GM23338 (cell line): ENCODE measurements at regions not wholly inside any gene's neighbourhood (a gene's known extent, or its start where the extent isn't known, plus 50 kb on each side); places are given as distances from the start of the nearest gene placed in this dataset.

Experiments
- ATAC-seq: fragments of 200-7000 bp; cut with Tn5 transposase; 3 replicates; pipeline ENCODE4 v1.9.1; 2020
- DNase-seq: peaks from one replicate; pipeline ENCODE4 v3.0.0-alpha.2; 2015; ENCODE audit warnings: low spot score
- H2AFZ ChIP-seq: fragments of 200-600 bp; sonication (generic); 2 replicates; pipeline ENCODE4 v1.8.0; 2016; ENCODE audit warnings: antibody characterized with exemption, mild to moderate bottlenecking, moderate library complexity
- H3F3A ChIP-seq: fragments of 200-600 bp; sonication (generic); replicated peaks from 2 replicates; pipeline ENCODE4 v1.8.0; 2017; ENCODE audit warnings: antibody characterized with exemption, mixed run types, low read depth
- H3K27ac ChIP-seq: fragments of 200-600 bp; sonication (generic); 2 replicates; pipeline ENCODE4 v1.6.1; 2016; ENCODE audit warnings: low read depth
- H3K27me3 ChIP-seq: fragments of 200-600 bp; sonication (generic); 2 replicates; pipeline ENCODE4 v1.8.0; 2016; ENCODE audit warnings: mild to moderate bottlenecking, mixed run types, moderate library complexity; ENCODE audit not compliant: insufficient read depth
- H3K36me3 ChIP-seq: fragments of 200-600 bp; sonication (generic); 2 replicates; pipeline ENCODE4 v1.8.0; 2016; ENCODE audit warnings: mild to moderate bottlenecking; ENCODE audit not compliant: insufficient read depth
- H3K4me1 ChIP-seq: fragments of 200-600 bp; sonication (generic); 2 replicates; pipeline ENCODE4 v1.8.0; 2016; ENCODE audit warnings: mild to moderate bottlenecking, moderate library complexity; ENCODE audit not compliant: insufficient read depth
- H3K4me2 ChIP-seq: fragments of 200-600 bp; sonication (generic); 2 replicates; pipeline ENCODE4 v1.7.1; 2017; ENCODE audit warnings: mixed run types
- H3K4me3 ChIP-seq: fragments of 200-600 bp; sonication (generic); 2 replicates; pipeline ENCODE4 v1.6.1; 2016; ENCODE audit warnings: mixed run types
- H3K79me2 ChIP-seq: fragments of 200-600 bp; sonication (generic); replicated peaks from 2 replicates; pipeline ENCODE4 v1.8.0; 2017; ENCODE audit warnings: mild to moderate bottlenecking; ENCODE audit not compliant: insufficient read depth
- H3K9me2 ChIP-seq: fragments of 200-600 bp; sonication (generic); 2 replicates; pipeline ENCODE4 v1.8.0; 2017; ENCODE audit not compliant: insufficient read depth
- H4K20me1 ChIP-seq: fragments of 200-600 bp; sonication (generic); replicated peaks from 2 replicates; pipeline ENCODE4 v1.8.0; 2017; ENCODE audit warnings: mild to moderate bottlenecking; ENCODE audit not compliant: insufficient read depth
- H3K27ac Mint-ChIP-seq: 2 replicates; pipeline ENCODE4 v1.8.0; 2020; ENCODE audit warnings: inconsistent platforms, mild to moderate bottlenecking, moderate library complexity, mixed read lengths
- H3K27me3 Mint-ChIP-seq: 3 replicates; pipeline ENCODE4 v1.8.0; 2022; ENCODE audit warnings: low read depth, mild to moderate bottlenecking, moderate library complexity, mixed read lengths, inconsistent platforms; ENCODE audit not compliant: insufficient read depth, poor library complexity
- H3K36me3 Mint-ChIP-seq: 3 replicates; pipeline ENCODE4 v1.8.0; 2021; ENCODE audit warnings: low read depth, mild to moderate bottlenecking, inconsistent platforms, moderate library complexity, mixed read lengths
- H3K4me1 Mint-ChIP-seq: 3 replicates; pipeline ENCODE4 v1.8.0; 2020; ENCODE audit warnings: mild to moderate bottlenecking, inconsistent platforms, mixed read lengths
- H3K4me3 Mint-ChIP-seq: 3 replicates; pipeline ENCODE4 v1.8.0; 2021; ENCODE audit warnings: moderate library complexity, mild to moderate bottlenecking, inconsistent platforms, mixed read lengths
- H3K9me3 Mint-ChIP-seq: 3 replicates; pipeline ENCODE4 v1.8.0; 2020; ENCODE audit warnings: moderate library complexity, mild to moderate bottlenecking, inconsistent platforms, mixed read lengths
- CREB1 ChIP-seq: fragments of 250-450 bp; sonication (Bioruptor Pico); IDR thresholded peaks from 2 replicates; pipeline ENCODE4 v1.5.0; 2020; ENCODE audit warnings: low read depth, mild to moderate bottlenecking, moderate library complexity
- CTCF ChIP-seq, 2 experiments: fragments of 200-600 bp in 1 of 2; sonication (generic) in 1 of 2; conservative IDR thresholded peaks; 2 replicates each; pipeline versions ENCODE4 v1.5.1 to v1.6.1; 2016 to 2017; ENCODE audit warnings: antibody characterized with exemption in 2 of 2, low read depth in 2 of 2, mild to moderate bottlenecking in 2 of 2, moderate library complexity in 1 of 2
- ETS1 ChIP-seq: IDR thresholded peaks from 2 replicates; pipeline ENCODE4 v1.6.1; 2016; ENCODE audit warnings: antibody characterized with exemption
- EZH2phosphoT487 ChIP-seq: fragments of 200-600 bp; sonication (generic); IDR thresholded peaks from one replicate; pipeline ENCODE4 v1.8.1; 2018; ENCODE audit warnings: antibody characterized with exemption; ENCODE audit not compliant: unreplicated experiment
- JUNB ChIP-seq: IDR thresholded peaks from one replicate; pipeline ENCODE4 v1.6.1; 2016; ENCODE audit warnings: antibody characterized with exemption; ENCODE audit not compliant: unreplicated experiment
- NANOG ChIP-seq: IDR thresholded peaks from 2 replicates; pipeline ENCODE4 v1.6.1; 2016; ENCODE audit warnings: antibody characterized with exemption, borderline replicate concordance
- STAT1 ChIP-seq: IDR thresholded peaks from one replicate; pipeline ENCODE4 v1.6.1; 2016; ENCODE audit warnings: antibody characterized with exemption; ENCODE audit not compliant: unreplicated experiment
- ZNF114 ChIP-seq: fragments of 250-450 bp; sonication (Bioruptor Pico); IDR thresholded peaks from 2 replicates; pipeline ENCODE4 v1.5.0; 2020; ENCODE audit warnings: mild to moderate bottlenecking, moderate library complexity
- ZNF331 ChIP-seq: fragments of 250-450 bp; sonication (Bioruptor Pico); IDR thresholded peaks from 2 replicates; pipeline ENCODE4 v1.5.0; 2020; ENCODE audit warnings: low read depth, mild to moderate bottlenecking, moderate library complexity
- ZNF462 ChIP-seq: fragments of 250-450 bp; sonication (Bioruptor Pico); IDR thresholded peaks from 2 replicates; pipeline ENCODE4 v1.5.0; 2020; ENCODE audit warnings: mild to moderate bottlenecking, moderate library complexity

- no peak for TF ChIP-seq ZNF462
- TF ChIP-seq EZH2phosphoT487, result no peak
- TF ChIP-seq CREB1 (CRISPR knock-in tag), result no peak
- no peak for TF ChIP-seq ZNF331
- no peak for TF ChIP-seq ZNF114 (CRISPR knock-in tag)
- TF ChIP-seq NANOG, result no peak
- no peak for TF ChIP-seq STAT1
- no peak for TF ChIP-seq JUNB
- no peak for TF ChIP-seq ETS1
Measured at GRCh38 chr16:72704746-72705372, 343.1 kb downstream of the ZFHX3 start (continued).

GRCh38 chr16:72689851-72690250, 358.1 kb downstream of the ZFHX3 start:
- Histone ChIP-seq H3K27me3 (no peaks in the 10 kb centered on the region), H3K79me2 (no peaks in the 10 kb centered on the region), H3K4me1 (0 out of 2 replicates have a peak, but pooled peaks cover 5% of the 10 kb centered on the region), H4K20me1 (no peaks in the 10 kb centered on the region), H3K9me2 (no peaks in the 10 kb centered on the region), H3K36me3 (no peaks in the 10 kb centered on the region), H3F3A (no peaks in the 10 kb centered on the region), H3K27ac (no peak overlapping the region), H3K4me3 (no peak overlapping the region), H3K4me2 (no peak overlapping the region), H2AFZ (no peak overlapping the region)
- DNase-seq (peak; percentile 15), ATAC-seq (peak; percentile 28; the same call in 2 of the 3 replicates)
- H3K27ac Mint-ChIP-seq, result no peak overlapping the region
- peaks cover 4% of the 10 kb centered on the region; the same call in 1 of the 3 replicates for H3K4me1 Mint-ChIP-seq
- no peak overlapping the region for H3K4me3 Mint-ChIP-seq
- TF ChIP-seq NANOG, result no peak
- peak in 1 of 2 experiments; percentile 20; a peak in 1 of 4 replicates for TF ChIP-seq CTCF (conservative IDR thresholded peaks at IDR 0.05; ENCODE audit: low read depth in 2 of 2)
- no peaks in the 10 kb centered on the region for H3K27me3 Mint-ChIP-seq
- H3K9me3 Mint-ChIP-seq, result peaks cover 7% of the 10 kb centered on the region; the same call in 2 of the 3 replicates
- H3K36me3 Mint-ChIP-seq, result peaks cover 2% of the 10 kb centered on the region; the same call in 1 of the 3 replicates
